HG02884 (cell line): ENCODE measurements at regions not wholly inside any gene's neighbourhood (a gene's known extent, or its start where the extent isn't known, plus 50 kb on each side); places are given as distances from the start of the nearest gene placed in this dataset.
"Not testable (repeated sequence)": the region's sequence is repeated elsewhere in the genome, so short reads cannot be mapped to it uniquely, and the experiment has no call there.

Experiments
- ATAC-seq: cut with Tn5 transposase; IDR thresholded peaks from one replicate; pipeline ENCODE4 v1.9.1; 2021; ENCODE audit warnings: mild to moderate bottlenecking, moderate library complexity; ENCODE audit not compliant: unreplicated experiment

GRCh38 chr21:14687268-14687625, 141.1 kb upstream of the SAMSN1 start:
- ATAC-seq = peak; percentile 51

DNA sequence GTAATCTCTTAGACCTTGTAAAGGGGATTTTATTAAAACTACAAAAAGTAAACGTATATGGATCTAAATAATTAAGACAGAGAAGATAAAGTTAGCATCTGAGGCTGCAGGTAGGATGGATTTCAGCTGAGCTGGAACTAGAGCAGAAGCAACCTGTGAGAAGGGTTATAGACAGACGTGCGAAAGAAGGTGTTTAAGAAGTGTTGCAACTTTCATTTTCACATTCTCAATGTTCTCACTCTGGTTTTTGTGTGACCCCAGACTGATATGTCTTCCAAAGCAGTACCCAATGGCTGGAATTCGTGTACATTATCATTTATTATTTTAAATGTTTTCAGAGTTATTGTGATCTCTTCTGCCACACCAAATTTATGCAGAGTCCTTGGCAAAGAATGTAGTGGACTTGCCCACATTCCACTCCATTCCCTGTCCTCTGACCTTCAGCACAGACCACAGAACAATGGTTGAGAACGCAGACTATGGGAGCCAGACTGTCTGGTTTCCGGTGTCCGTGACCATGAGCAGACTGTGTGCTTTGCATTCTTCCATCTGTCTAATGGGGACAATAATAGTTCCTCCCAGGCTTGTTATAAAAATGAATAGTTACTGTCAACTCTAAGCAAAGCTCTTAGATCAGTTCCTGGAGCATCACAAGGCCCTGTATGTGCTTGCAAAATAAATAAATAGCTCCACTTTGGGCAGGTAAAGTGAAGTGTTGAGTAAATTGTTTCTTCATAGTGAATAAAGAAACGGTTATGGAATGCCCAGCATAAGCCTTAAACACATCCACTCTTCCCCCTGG, 140.6 kb upstream of the SAMSN1 start:
- ATAC-seq = peak; percentile 59

DNA sequence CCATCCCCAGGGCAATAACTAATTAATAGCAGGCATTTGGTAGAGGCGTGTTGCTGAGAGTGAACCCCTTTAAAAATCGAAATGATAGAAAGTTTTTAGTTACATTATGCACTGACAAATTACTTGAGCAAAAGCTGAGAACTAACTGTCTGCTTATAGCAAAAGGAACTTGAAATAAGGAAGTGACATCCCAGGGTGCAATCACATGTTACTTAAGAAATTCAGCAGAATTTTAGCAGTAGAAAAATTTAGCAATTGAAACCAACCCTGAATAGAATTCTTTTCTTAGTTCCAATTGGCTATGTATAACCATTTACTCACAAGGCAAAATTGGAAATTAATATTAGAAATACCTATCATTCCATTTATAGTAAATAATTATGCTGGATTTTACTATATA, 139.5 kb upstream of the SAMSN1 start:
- ATAC-seq = no peak

DNA sequence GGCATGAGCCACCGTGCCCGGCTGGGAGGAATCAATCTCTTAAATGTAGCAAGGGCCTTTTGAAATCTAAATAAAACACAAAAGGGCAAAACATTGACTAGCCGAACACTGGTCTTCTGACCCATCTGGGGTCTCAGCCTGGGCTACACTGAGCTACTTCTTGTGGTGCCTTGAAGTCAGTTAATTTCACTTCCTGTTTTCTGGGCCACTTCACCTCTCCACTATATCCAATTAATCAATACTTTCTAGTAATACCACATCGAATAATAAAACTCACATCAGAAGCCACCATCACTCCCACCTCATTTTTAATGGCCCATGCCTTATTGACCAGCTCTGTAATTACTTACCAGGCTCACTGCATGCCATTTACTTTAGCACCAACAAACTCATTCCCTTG, 138.0 kb upstream of the SAMSN1 start:
- no peak for ATAC-seq

DNA sequence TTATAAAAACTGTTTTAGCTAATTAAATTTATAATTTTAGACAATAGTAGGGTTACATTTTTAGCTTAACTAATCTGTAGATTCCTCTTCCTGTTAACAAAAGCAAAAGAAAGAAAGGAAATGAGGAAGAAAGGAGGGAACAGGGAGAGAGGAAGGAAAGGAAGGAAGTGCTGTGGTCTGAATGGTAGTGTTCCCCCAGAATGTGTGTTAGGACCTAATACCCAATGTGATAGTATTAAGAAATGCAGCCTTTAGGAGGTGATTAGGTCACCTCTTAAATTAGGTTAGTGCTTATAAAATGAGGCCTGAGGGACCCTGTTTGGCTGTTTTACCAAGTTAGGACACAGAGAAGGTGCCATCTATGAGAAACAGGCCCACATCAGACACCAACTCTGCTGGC, 136.9 kb upstream of the SAMSN1 start:
- no peak for ATAC-seq

DNA sequence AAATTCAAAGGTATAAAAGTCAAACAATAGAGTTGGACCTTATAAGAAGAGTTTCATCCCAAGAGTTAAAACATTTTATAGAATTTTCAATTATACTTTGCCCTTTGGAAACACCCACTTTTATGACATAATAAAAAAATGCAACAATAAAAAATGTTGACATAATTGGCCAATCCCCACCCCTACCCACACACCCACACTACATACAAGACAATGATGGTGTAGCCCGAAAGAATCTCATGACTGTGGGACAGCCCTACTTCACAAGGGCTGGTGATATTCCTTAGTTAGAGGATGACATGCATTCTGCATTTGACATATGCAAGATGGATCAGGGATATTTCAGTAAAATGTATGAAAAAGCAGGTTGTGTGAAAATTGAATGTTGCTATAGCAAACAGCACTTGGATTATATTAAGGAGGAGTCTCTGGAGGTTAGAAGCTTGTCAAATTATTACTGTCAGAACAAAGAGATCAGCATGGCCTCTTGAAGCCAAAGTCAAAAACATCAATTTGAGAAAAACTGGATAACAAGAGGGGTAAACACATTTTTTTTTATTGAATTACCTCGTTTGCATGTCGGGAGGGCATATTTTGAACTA, 133.0 kb upstream of the SAMSN1 start:
- ATAC-seq = no peak

- ATAC-seq = no peak
These were observed 131.6 kb upstream of the SAMSN1 start for GRCh38 chr21:14677639-14678179.

DNA sequence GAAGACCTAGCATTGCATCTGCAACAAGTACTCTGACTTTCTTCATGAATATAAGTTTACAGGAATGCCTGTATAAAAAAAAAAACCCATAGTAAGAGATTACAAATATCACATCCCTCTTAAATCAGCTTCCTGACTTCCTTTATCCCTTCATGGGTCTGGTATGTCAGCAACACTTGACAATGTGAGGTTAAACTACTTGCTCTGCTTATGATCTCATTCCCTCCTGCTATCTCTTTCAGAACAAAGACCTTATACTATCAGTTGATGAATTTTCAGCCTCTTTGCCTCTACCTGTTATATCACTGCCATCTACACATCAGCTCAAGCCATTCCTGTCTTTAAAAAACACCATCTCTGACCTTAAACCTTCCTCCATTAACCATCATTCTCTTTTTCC, 130.9 kb upstream of the SAMSN1 start:
- ATAC-seq = no peak

DNA sequence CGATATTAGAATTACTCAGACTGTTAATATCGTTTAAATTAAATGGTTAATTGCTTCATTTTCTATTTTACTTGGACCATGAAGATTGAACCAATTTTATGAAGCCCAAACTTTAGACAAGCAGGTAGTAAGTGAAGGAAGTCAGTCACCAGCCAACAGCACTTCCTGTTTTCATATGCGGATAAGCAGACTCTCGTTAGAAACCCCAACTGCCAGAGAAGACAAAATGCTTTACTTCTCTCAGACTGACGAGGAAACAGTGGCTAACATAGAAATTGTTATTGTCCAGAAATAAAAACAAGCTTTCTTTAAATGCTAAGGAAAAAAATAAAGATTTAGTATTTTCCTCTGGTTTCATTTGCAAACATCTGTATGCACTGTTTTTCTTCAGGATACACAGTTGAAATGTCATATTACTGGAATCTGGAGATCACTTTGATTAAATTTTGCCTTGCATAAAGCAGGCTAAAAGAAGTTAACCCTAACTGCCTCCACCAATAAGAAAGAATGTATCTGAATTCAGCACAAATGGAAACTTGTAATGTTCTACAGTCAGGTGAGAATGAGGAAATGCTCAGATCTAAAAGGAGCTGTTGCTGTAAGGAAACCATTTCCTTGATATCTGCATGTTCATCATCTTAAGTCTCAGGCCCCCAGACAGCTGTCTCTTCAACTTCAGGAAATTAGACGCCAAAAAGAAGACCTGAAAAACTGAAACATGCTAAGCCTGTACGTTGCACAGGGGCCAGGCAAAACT, 129.8 kb upstream of the SAMSN1 start:
- peak; percentile 59 for ATAC-seq

- ATAC-seq = no peak
These were observed 127.5 kb upstream of the SAMSN1 start for GRCh38 chr21:14673649-14674048.

DNA sequence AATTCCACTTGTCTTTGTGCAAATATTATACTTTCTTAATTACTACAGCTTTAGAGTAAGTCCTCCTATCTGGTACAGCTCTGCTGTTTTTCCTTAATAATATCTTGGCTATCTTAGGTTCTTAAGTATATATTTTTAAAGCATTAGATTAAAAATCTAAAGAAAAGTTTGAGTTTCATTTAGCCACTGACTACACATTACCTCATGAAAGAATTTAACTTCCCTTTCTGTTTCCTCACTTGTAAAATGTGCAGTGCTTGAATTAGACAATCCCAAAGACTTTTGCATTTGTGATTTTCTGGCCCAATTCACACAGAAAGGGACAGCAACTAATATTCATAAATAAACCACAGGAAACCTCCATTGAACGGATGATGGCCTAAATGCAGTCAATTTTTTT, 126.4 kb upstream of the SAMSN1 start:
- no peak for ATAC-seq

GRCh38 chr21:14670409-14670808, 124.3 kb upstream of the SAMSN1 start:
- no peak for ATAC-seq

GRCh38 chr21:14669092-14669491, 123.0 kb upstream of the SAMSN1 start:
- ATAC-seq = not testable (repeated sequence)

- no peak for ATAC-seq
These were observed 111.3 kb upstream of the SAMSN1 start for GRCh38 chr21:14657241-14658008.

DNA sequence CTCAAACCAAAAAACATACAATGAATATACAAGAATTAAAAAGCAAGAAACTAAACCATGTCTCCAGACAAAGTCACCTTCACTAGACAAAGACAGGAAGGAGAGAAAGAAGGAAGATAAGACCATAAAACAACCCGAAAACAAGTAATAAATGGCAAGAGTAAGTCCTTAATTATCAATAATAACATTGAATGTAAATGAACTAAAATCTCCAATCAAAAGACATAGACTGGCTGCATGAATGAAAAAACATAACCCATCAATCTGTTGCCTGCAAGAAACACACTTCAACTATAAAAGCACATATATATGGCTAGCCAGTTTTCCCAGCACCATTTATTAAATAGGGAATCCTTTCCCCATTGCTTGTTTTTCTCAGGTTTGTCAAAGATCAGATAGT, 100.8 kb upstream of the SAMSN1 start:
- ATAC-seq = no peak

DNA sequence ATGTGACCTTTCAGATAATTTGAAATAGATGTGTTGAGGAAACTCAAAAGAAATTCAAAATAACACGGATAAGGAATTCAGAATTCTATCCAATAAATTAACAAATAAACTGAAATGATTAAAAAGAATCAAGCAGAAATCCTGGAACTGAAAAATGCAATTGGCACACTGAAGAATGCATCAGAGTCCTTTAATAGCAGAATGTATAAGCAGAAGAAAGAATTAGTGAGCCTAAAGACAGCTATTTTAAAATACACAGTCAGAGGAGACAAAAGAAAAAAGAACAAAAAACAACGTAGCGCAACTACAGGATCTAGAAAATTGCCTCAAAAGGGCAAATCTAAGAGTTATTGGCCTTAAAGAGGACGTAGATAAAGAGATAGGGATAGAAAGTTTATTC, 99.6 kb upstream of the SAMSN1 start:
- no peak for ATAC-seq

GRCh38 chr21:14632359-14632758, 86.2 kb upstream of the SAMSN1 start:
- ATAC-seq = no peak

DNA sequence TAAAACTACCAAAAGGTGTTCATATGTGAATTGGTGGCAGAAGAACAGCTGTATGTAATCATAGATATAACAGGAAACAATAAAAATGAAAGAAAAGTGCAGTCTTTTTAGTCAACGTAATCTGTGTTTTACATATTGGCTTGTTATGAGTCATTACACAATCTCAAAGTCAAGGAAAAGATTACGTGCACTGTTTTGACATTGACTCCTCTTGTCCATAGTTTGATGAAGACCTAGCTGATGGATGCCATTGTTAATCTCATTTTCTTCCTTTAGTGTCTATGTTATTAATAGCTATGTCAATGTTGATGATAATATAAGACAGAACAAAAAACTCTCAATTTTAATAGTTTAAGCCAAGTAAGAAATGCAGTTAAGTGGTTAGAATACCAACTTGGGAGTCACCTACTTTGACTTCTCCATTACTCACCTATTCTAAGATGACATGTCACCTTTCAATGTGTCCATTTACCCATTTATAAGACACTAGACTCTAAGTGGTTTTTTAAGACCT, 84.5 kb upstream of the SAMSN1 start:
- ATAC-seq = peak; percentile 55

- no peak for ATAC-seq
These were observed 83.3 kb upstream of the SAMSN1 start for GRCh38 chr21:14629461-14629860.

GRCh38 chr21:14623079-14623478, 77.0 kb upstream of the SAMSN1 start:
- not testable (repeated sequence) for ATAC-seq

DNA sequence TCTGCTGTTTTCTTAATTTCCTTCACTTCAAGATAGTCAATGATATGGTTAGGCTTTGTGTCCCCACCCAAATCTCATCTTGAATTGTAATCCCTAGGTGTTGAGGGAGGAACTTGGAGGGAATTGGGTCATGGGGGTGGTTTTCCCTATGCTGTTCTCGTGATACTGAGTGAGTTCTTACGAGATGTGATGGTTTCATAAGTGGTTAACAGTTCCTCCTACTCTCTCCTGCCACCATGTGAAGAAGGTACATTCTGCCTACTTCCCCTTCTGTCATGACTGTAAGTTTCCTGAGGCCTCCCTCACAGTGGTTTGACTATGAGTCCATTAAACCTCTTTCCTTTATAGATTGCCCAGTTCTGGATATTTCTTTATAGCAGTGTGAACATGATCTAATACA, 74.0 kb upstream of the SAMSN1 start:
- ATAC-seq = peak; percentile 75
